Mucosa of descending colon (tissue), 3 donors: ENCODE measurements at regions not wholly inside any gene's neighbourhood (a gene's known extent, or its start where the extent isn't known, plus 50 kb on each side); places are given as distances from the start of the nearest gene placed in this dataset.
"Not testable (repeated sequence)": the region's sequence is repeated elsewhere in the genome, so short reads cannot be mapped to it uniquely, and the experiment has no call there.

Source experiments
- ATAC-seq: fragments of 200-7000 bp; cut with Tn5 transposase; one replicate; pipeline ENCODE4 v1.9.1; 2020; ENCODE audit warnings: mild to moderate bottlenecking, moderate library complexity
- DNase-seq, 3 donors: peaks; one replicate each; pipeline ENCODE4 v3.0.0-alpha.2; 2020
- H3K36me3 ChIP-seq: fragments of 200-600 bp; one replicate; pipeline ENCODE4 v1.8.0; 2021; ENCODE audit warnings: low read depth, mild to moderate bottlenecking
- H3K4me1 ChIP-seq: fragments of 200-600 bp; one replicate; pipeline ENCODE4 v1.8.0; 2021; ENCODE audit warnings: low read depth, mild to moderate bottlenecking
- H3K4me3 ChIP-seq: fragments of 200-600 bp; one replicate; pipeline ENCODE4 v1.8.0; 2021; ENCODE audit warnings: mild to moderate bottlenecking
- H3K9me3 ChIP-seq: fragments of 200-600 bp; one replicate; pipeline ENCODE4 v1.8.0; 2021; ENCODE audit warnings: mild to moderate bottlenecking
- intact Hi-C, 2 donors: fragments of 100-400 bp; cut with DNase I in 1 of 2; cut with micrococcal nuclease in 1 of 2; formaldehyde crosslinking; loops; one replicate each; pipeline versions ENCODE4 v1.11.0 to v1.11.1; 2022; cut with DNase I, micrococcal nuclease
- TF ChIP-seq, protein P1 (sequence below): fragments of 200-600 bp; IDR thresholded peaks from one replicate; pipeline ENCODE4 v1.8.0; 2022; ENCODE audit warnings: antibody characterized with exemption, mild to moderate bottlenecking
- donor health status: DM: no; HTN: no; CAD: no; lungs with moderate emphysema.
- donor health status: DM: no; HTN: no; CAD: no.
- donor health status: DM: no; HTN: yes; CAD: no.

GRCh38 chr3:89923921-89924610, 816.6 kb downstream of the EPHA3 start:
- no peak overlapping the region for H3K4me3 ChIP-seq
- intact Hi-C loops: loop anchor here in 1 of 2 donors (10.0 kb wide), 1 partner anchor 229 kb away; no protein-coding TSS in a partner anchor
- TF ChIP-seq, protein P1, sequence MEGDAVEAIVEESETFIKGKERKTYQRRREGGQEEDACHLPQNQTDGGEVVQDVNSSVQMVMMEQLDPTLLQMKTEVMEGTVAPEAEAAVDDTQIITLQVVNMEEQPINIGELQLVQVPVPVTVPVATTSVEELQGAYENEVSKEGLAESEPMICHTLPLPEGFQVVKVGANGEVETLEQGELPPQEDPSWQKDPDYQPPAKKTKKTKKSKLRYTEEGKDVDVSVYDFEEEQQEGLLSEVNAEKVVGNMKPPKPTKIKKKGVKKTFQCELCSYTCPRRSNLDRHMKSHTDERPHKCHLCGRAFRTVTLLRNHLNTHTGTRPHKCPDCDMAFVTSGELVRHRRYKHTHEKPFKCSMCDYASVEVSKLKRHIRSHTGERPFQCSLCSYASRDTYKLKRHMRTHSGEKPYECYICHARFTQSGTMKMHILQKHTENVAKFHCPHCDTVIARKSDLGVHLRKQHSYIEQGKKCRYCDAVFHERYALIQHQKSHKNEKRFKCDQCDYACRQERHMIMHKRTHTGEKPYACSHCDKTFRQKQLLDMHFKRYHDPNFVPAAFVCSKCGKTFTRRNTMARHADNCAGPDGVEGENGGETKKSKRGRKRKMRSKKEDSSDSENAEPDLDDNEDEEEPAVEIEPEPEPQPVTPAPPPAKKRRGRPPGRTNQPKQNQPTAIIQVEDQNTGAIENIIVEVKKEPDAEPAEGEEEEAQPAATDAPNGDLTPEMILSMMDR: no peak

GRCh38 chr3:89925976-89926375, 818.6 kb downstream of the EPHA3 start:
- no peak overlapping the region for H3K4me3 ChIP-seq
- DNase-seq (no peak), ATAC-seq (no peak)
- TF ChIP-seq, protein P1: no peak
- no peaks in the 10 kb centered on the region for H3K36me3 ChIP-seq
- no peaks in the 10 kb centered on the region for H3K4me1 ChIP-seq
- no peaks in the 10 kb centered on the region for H3K9me3 ChIP-seq
- intact Hi-C loops: loop anchor here in 1 of 2 donors (10.0 kb wide), 1 partner anchor 231 kb away; no protein-coding TSS in a partner anchor

More at GRCh38 chr3:89923921-89924610, 816.6 kb downstream of the EPHA3 start:
- no peaks in the 10 kb centered on the region for H3K36me3 ChIP-seq
- H3K9me3 ChIP-seq: no peaks in the 10 kb centered on the region
- no peaks in the 10 kb centered on the region for H3K4me1 ChIP-seq
- ATAC-seq (no peak), DNase-seq (no peak)

DNA sequence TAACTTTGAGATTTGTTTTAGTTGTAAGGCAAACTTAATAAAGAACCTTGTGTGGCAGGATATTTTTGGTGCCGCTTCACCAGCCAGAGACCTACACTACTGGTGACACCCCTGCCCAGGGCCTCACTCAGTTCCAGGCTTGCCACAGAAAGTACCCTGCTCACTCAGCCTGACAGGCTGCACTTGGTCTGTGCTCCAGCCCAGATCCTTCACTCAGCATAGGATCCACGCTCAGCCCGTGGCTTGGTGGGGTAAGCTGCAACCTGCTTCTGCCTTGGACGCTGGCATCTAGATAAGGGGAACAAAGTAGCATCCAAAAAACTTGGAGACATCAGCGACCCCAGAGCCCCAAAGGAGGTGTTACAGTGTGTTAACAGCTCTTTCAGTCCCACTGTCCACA, 825.5 kb downstream of the EPHA3 start:
- TF ChIP-seq, protein P1: no peak
- no peaks in the 10 kb centered on the region for H3K4me1 ChIP-seq
- ATAC-seq (no peak), DNase-seq (no peak)
- intact Hi-C loops: no loop called here
- H3K4me3 ChIP-seq: no peak overlapping the region
- H3K36me3 ChIP-seq: no peaks in the 10 kb centered on the region
- no peaks in the 10 kb centered on the region for H3K9me3 ChIP-seq

- intact Hi-C loops, H3K36me3 ChIP-seq, H3K4me1 ChIP-seq, H3K4me3 ChIP-seq, H3K9me3 ChIP-seq, ATAC-seq: not testable (repeated sequence)
- peak in 1 of 3 donors; percentile 8 for DNase-seq
Measured at GRCh38 chr3:89944461-89944860, 837.0 kb downstream of the EPHA3 start.

DNA sequence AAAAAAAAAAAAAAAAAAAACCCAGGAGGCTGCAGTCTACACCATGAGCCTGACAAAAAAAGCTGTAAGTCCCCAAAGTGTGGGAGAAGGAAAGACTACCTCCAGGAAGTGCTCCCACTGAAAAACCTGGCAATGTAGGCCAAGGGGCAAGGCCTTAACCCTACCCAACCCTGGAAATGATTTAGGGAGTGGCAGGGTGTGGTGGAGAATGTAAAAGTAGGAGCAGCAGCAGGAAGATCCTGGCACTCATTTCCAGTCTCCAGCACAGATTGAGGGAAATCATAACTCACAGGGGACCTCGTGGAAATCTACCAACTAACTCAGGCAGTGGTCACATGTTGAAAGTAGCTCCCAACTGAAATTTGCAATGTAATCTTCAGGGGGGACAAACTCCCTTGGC, 839.5 kb downstream of the EPHA3 start:
- Histone ChIP-seq H3K36me3 (no peaks in the 10 kb centered on the region), H3K9me3 (no peaks in the 10 kb centered on the region), H3K4me3 (no peak overlapping the region), H3K4me1 (peaks cover 9% of the 10 kb centered on the region)
- DNase-seq: peak; percentile 35 to 92 (median 62)
- TF ChIP-seq, protein P1: no peak
- ATAC-seq: peak; percentile 99
- intact Hi-C loops: no loop called here

DNA sequence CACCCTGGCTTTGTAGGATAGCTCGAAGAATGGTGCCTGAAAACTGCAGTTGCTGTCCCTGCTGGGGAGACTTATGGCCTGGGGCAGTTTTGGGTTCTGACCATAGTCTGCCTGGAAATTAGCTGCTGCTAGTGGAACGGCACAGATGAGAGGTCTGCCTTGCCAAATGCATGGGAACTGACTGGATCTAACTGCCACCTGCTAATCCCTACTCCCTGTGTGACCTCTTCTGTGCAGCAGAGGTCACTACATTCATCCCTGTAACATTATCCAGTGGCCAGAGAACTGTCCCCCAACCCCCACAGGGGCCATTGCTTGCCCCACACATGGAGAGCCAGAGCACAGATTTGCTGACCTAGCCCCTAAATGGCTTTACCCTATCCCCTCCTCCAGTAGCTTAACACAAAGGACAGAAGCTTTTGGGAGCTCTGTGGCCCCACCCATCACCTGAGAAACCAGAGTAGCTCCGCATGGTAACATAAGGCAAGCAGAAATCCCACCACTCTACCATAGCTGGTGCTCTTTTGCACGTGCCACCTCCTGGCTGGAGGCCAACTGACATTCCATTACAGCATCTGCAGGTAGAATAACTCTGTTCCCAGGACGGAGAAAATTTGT, 840.0 kb downstream of the EPHA3 start:
- Histone ChIP-seq H3K4me1 (peaks cover 11% of the 10 kb centered on the region), H3K9me3 (no peaks in the 10 kb centered on the region), H3K36me3 (no peaks in the 10 kb centered on the region), H3K4me3 (no peak overlapping the region)
- TF ChIP-seq, protein P1: no peak
- DNase-seq (peak in 2 of 3 donors; percentile 42 to 49), ATAC-seq (peak; percentile 79)
- intact Hi-C loops: no loop called here
